ENCODE measurements at regions not wholly inside any gene's neighbourhood (a gene's known extent, or its start where the extent isn't known, plus 50 kb on each side); places are given as distances from the start of the nearest gene placed in this dataset.

GRCh38 chr2:120531365-120531764 lies 185.4 kb downstream of the INHBB start:
- Histone ChIP-seq H3K27ac (peak overlapping the region in 1 of 5 donors; percentile 56), H3K4me3 (no peak overlapping the region), H3K4me1 (replicated peaks in 1 of 2) (no peaks in the 10 kb centered on the region), H3K27me3 (no peaks in the 10 kb centered on the region), H3K9me3 (replicated peaks in 1 of 3) (no peaks in the 10 kb centered on the region), H3K36me3 (replicated peaks in 1 of 2) (no peaks in the 10 kb centered on the region)
- no peak for DNase-seq
- intact Hi-C loops (cut with DNase I), result loop anchor here in 1 of 2 donors (10.0 kb wide), 1 partner anchor 143 kb away; no protein-coding TSS in a partner anchor
- no peak for TF ChIP-seq POLR2A (IDR thresholded peaks at IDR 0.05)
- TF ChIP-seq, protein P1, sequence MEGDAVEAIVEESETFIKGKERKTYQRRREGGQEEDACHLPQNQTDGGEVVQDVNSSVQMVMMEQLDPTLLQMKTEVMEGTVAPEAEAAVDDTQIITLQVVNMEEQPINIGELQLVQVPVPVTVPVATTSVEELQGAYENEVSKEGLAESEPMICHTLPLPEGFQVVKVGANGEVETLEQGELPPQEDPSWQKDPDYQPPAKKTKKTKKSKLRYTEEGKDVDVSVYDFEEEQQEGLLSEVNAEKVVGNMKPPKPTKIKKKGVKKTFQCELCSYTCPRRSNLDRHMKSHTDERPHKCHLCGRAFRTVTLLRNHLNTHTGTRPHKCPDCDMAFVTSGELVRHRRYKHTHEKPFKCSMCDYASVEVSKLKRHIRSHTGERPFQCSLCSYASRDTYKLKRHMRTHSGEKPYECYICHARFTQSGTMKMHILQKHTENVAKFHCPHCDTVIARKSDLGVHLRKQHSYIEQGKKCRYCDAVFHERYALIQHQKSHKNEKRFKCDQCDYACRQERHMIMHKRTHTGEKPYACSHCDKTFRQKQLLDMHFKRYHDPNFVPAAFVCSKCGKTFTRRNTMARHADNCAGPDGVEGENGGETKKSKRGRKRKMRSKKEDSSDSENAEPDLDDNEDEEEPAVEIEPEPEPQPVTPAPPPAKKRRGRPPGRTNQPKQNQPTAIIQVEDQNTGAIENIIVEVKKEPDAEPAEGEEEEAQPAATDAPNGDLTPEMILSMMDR (IDR thresholded peaks at IDR 0.05), result no peak

DNA sequence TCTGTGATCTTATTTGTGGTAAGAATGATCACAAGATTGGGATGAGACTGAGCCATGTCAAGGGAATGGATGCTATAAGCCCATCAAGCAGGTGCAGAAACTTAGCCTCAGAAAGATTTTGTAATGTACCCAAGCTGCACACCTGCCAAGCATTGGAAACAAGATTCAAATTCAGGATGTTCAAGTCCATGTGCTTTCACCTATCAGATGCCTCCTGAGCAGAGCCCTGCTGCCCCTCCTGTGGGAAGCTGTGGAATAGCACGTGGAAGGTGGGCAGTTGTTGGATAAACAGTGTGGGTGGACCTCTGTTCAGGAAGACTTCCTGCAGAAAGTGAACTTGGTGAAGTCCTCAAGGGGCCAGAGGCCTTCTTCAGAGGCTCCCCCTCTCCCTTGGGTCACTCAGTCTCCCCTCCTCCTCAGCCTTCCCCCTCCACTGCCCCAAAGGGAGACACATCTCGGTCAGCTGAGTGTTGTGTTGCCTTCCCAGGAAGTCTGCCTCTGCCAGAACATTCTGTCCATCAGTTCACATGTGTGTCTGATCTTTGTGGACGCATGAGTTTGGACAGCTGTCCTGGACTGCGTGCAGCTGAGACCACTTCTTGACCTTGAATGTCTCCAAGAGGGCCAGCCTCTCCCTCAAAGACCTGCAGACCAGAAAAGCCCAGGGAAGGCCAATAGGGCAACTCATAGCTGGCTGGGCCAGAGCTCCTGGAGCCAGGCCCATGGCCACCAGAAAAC lies 186.1 kb downstream of the INHBB start:
- peak in 5 of 7 donors; percentile 23 to 77 (median 39) for DNase-seq
- Histone ChIP-seq H3K4me1 (replicated peaks in 1 of 2) (no peaks in the 10 kb centered on the region), H3K9me3 (replicated peaks in 1 of 3) (no peaks in the 10 kb centered on the region), H3K4me3 (no peak overlapping the region), H3K27me3 (no peaks in the 10 kb centered on the region), H3K27ac (peak overlapping the region in 1 of 5 donors; percentile 56), H3K36me3 (replicated peaks in 1 of 2) (no peaks in the 10 kb centered on the region)
- 60 to 78% (median 66%) methylated on average over 4 of the region's 4 CpGs for WGBS, 4 donors
- intact Hi-C loops (cut with DNase I), result loop anchor here in 1 of 2 donors (10.0 kb wide), 1 partner anchor 143 kb away; no protein-coding TSS in a partner anchor
- TF ChIP-seq POLR2A (IDR thresholded peaks at IDR 0.05), result no peak
- TF ChIP-seq, protein P1 (IDR thresholded peaks at IDR 0.05), result no peak

- whole genome bisulfite sequencing, 4 donors, result 86 to 93% (median 91%) methylated on average over 4 to 8 of the region's 8 CpGs
- H3K4me3 ChIP-seq, result no peak overlapping the region
- intact Hi-C loops (cut with DNase I), result loop anchor here in 1 of 2 donors (10.0 kb wide), 1 partner anchor 141 kb away; no protein-coding TSS in a partner anchor
- H3K27ac ChIP-seq, result no peak overlapping the region
- no peaks in the 10 kb centered on the region for H3K4me1 ChIP-seq (replicated peaks in 1 of 2)
- H3K9me3 ChIP-seq (replicated peaks in 1 of 3), result no peaks in the 10 kb centered on the region
- DNase-seq, result no peak
- H3K27me3 ChIP-seq, result no peaks in the 10 kb centered on the region
- no peaks in the 10 kb centered on the region for H3K36me3 ChIP-seq (replicated peaks in 1 of 2)
- TF ChIP-seq POLR2A (IDR thresholded peaks at IDR 0.05), result no peak
- TF ChIP-seq, protein P1 (IDR thresholded peaks at IDR 0.05), result no peak
Observed at GRCh38 chr2:120533625-120534024, 187.7 kb downstream of the INHBB start.

- Histone ChIP-seq H3K27me3 (no peaks in the 10 kb centered on the region), H3K4me3 (no peak overlapping the region), H3K9me3 (replicated peaks in 1 of 3) (no peaks in the 10 kb centered on the region), H3K27ac (no peak overlapping the region), H3K4me1 (replicated peaks in 1 of 2) (no peaks in the 10 kb centered on the region), H3K36me3 (replicated peaks in 1 of 2) (no peaks in the 10 kb centered on the region)
- TF ChIP-seq POLR2A (IDR thresholded peaks at IDR 0.05), result no peak
- TF ChIP-seq, protein P1 (IDR thresholded peaks at IDR 0.05), result no peak
- intact Hi-C loops (cut with DNase I), result loop anchor here in 1 of 2 donors (10.0 kb wide), 1 partner anchor 140 kb away; no protein-coding TSS in a partner anchor
- DNase-seq, result no peak
- 71 to 91% (median 83%) methylated on average over 1 to 4 of the region's 4 CpGs for WGBS, 4 donors
Observed at GRCh38 chr2:120534457-120534856, 188.5 kb downstream of the INHBB start.
